KOPT-K1 (cell line): ENCODE measurements at regions not wholly inside any gene's neighbourhood (a gene's known extent, or its start where the extent isn't known, plus 50 kb on each side); places are given as distances from the start of the nearest gene placed in this dataset.
"Not testable (repeated sequence)": the region's sequence is repeated elsewhere in the genome, so short reads cannot be mapped to it uniquely, and the experiment has no call there.

Source experiments
- H3K27ac ChIP-seq: fragments of 200-600 bp; sonication (generic); 2 replicates; pipeline ENCODE4 v1.5.1; 2016; ENCODE audit warnings: antibody characterized with exemption, mild to moderate bottlenecking, low read depth, low read length; ENCODE audit not compliant: poor library complexity, severe bottlenecking
- H3K36me3 ChIP-seq: fragments of 200-600 bp; sonication (generic); 2 replicates; pipeline ENCODE4 v1.5.1; 2017; ENCODE audit warnings: antibody characterized with exemption, mild to moderate bottlenecking, low read length, moderate library complexity; ENCODE audit not compliant: insufficient read depth
- H3K9me3 ChIP-seq: fragments of 200-600 bp; sonication (generic); 2 replicates; pipeline ENCODE4 v1.5.1; 2017; ENCODE audit warnings: antibody characterized with exemption, low read length, mild to moderate bottlenecking; ENCODE audit not compliant: insufficient read depth, poor library complexity, severe bottlenecking

DNA sequence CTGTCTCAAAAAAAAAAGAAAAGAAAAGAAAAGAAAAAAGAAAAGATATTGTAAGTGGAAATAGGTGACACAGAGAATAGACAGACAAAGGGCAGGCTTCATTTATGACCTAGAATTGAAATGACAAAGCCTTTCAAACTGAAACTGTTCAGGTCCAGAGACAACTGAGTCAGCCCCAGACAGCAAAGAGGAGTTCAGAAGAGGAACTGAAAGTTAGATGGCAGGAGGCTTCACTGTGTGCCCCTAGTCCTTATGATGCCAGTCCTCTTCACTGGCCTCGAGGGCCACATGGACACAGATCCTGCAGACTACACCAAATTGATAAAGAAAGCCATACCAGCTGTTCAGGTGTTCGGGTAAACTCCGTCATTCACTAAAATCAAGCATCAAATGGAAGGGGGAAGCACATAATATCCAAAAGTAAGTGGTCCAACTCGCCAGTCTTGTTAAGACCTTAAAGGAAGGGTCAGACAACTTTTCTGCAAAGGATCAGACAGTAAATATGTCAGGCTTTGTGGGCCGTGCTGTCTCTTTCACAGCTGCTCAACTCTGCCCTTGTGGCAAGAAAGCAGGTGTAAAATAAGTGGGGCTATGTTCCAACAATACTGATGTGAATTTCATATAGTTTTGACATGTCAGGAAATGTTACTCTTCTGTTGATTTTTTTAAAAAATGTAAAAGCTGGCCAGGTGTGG, 231.9 kb upstream of the MGAT5 start:
- Histone ChIP-seq H3K9me3 (no peaks in the 10 kb centered on the region), H3K27ac (no peak overlapping the region), H3K36me3 (no peaks in the 10 kb centered on the region)

GRCh38 chr2:134023854-134024253, 230.0 kb upstream of the MGAT5 start:
- no peak overlapping the region for H3K27ac ChIP-seq
- H3K36me3 ChIP-seq: no peaks in the 10 kb centered on the region
- H3K9me3 ChIP-seq: no peaks in the 10 kb centered on the region

GRCh38 chr2:134027980-134028379, 225.9 kb upstream of the MGAT5 start:
- Histone ChIP-seq H3K27ac (no peak overlapping the region), H3K36me3 (no peaks in the 10 kb centered on the region), H3K9me3 (no peaks in the 10 kb centered on the region)

GRCh38 chr2:134029418-134029817, 224.5 kb upstream of the MGAT5 start:
- no peaks in the 10 kb centered on the region for H3K36me3 ChIP-seq
- no peaks in the 10 kb centered on the region for H3K9me3 ChIP-seq
- no peak overlapping the region for H3K27ac ChIP-seq

DNA sequence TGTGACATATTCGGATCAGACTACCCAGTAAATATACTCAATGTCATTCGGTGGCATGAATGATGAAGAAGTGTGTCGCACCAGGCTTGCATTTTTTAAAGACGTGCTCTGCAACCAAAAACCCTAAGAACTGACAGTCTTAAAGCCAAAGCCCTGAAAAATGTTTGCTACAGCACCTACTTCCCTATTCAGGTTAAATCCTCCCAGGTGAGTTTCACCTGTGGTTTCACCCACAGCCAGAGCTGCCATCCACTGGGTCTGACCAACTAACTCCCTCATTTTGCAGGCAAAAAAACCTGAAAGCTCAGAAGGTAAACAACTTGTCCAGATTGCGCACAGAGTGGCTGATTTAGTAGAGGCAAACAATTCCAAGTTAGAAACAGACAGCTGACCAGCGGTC, 222.3 kb upstream of the MGAT5 start:
- Histone ChIP-seq H3K36me3 (no peaks in the 10 kb centered on the region), H3K9me3 (no peaks in the 10 kb centered on the region), H3K27ac (no peak overlapping the region)

DNA sequence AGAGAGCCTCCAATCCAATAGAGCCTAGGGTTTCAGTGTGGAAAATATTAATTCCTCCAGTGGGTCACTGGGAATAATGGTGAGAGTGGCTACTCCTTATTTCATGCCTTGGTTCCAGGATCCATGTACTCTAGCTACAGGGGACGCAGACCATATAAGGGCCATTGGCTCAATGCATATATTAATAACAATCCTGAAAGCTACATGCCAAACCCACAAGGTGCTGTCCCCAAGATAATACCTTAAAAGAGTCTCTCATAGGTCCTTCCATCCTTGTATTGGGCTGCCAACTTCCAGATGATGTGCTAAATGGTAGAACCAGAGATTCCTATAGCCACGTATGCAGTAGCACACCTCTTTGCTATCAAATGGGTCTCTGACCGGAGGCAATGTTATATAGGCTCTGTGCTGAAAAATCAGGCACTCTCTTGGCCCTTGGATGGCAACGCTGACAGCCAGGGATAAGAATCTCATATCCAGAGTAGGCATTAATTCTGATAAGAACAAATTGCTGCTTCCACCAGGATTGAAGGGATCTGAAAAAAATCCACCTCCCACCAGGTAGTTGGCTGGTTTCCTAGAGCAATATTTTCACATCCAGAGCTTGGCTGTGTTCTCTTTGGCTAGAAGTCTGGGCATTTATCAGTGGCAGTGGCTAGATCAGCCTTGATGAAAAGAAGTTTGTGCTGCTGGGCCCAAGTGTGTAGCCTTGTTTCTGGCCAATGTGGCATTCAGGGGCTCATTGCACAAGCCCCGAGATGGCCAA, 218.1 kb upstream of the MGAT5 start:
- H3K36me3 ChIP-seq: no peaks in the 10 kb centered on the region
- H3K9me3 ChIP-seq: no peaks in the 10 kb centered on the region
- no peak overlapping the region for H3K27ac ChIP-seq

DNA sequence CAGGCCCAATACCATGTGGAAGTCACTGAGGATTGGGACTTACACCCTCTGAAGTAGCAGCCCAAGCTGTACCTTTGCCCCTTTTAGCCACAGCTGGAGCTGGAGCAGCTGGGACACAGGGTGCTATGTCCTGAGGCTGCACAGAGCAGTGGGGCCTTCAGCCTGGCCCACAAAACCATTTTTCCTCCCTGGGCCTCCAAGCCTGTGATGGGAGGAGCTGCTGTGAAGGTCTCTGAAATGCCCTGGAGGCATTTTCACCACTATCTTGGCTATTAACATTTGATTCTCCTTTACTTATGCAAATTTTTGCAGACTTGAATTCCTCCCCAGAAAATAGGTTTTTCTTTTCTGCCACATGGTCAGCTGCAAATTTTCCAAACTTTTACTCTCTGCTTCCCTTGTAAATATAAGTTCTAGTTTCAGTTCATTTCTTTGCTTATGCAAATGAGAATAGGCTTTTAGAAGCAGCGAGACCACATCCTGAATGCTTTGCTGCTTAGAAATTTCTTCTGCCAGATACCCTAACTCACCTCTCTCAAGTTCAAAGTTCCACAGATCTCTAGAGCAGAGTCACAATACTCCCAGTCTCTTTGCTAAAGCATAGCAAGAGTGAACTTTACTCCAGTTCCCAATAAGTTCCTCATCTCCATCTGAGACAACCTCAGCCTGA, 213.8 kb upstream of the MGAT5 start:
- Histone ChIP-seq H3K36me3 (no peaks in the 10 kb centered on the region), H3K27ac (no peak overlapping the region), H3K9me3 (no peaks in the 10 kb centered on the region)

DNA sequence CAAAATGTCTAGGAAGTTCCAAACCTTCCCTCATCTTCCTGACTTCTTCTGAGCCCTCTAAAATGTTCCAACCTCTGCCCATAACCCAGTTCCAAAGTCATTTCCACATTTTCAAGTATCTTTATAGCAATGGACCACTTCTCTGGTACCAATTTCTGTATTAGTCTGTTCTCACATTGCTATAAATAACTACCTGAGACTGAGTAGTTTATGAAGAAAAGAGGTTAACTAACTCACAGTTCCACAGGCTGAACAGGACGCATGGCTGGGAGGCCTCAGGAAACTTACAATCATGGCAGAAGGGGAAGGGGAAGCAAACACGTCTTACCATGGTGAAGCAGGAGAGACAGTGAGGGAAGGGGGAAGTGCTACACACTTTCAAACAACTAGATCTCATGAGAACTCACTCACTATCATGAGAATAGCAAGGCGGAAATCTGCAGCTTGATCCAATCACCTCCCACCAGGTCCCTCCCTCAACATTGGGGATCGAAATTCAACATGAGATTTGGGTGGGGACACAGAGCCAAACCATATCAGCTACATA, 213.2 kb upstream of the MGAT5 start:
- H3K36me3 ChIP-seq, H3K9me3 ChIP-seq, H3K27ac ChIP-seq: not testable (repeated sequence)

DNA sequence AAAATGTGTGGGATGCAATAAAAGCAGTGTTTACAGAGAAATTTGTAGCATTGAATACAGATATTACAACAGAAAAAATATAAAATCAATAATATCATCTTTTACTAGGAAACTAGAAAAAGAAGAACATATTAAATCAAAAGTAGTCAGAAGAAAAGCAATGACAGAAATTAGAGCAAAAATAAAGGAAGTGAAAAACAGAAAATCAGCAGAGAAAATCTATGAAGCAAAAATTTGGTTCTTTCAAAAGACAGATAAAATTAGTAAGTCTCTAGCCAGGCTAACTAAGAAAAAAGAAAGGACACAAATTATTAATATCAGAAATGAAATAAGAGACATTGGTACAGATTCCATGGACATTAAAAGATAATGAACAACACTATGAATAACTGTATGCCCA, 212.0 kb upstream of the MGAT5 start:
- no peaks in the 10 kb centered on the region for H3K36me3 ChIP-seq
- no peaks in the 10 kb centered on the region for H3K9me3 ChIP-seq
- H3K27ac ChIP-seq: no peak overlapping the region

GRCh38 chr2:134043028-134043427, 210.8 kb upstream of the MGAT5 start:
- not testable (repeated sequence) for H3K9me3 ChIP-seq, H3K36me3 ChIP-seq, H3K27ac ChIP-seq

- no peaks in the 10 kb centered on the region for H3K9me3 ChIP-seq
- H3K36me3 ChIP-seq: no peaks in the 10 kb centered on the region
- H3K27ac ChIP-seq: no peak overlapping the region
These were observed 201.7 kb upstream of the MGAT5 start for GRCh38 chr2:134052173-134052572.

GRCh38 chr2:134056173-134056572, 197.7 kb upstream of the MGAT5 start:
- Histone ChIP-seq H3K9me3 (peaks cover 8% of the 10 kb centered on the region), H3K27ac (no peak overlapping the region), H3K36me3 (no peaks in the 10 kb centered on the region)

GRCh38 chr2:134061066-134061465, 192.8 kb upstream of the MGAT5 start:
- not testable (repeated sequence) for H3K36me3 ChIP-seq, H3K27ac ChIP-seq
- H3K9me3 ChIP-seq: peaks cover 14% of the 10 kb centered on the region

GRCh38 chr2:134062235-134062634, 191.6 kb upstream of the MGAT5 start:
- H3K27ac ChIP-seq, H3K36me3 ChIP-seq: not testable (repeated sequence)
- peaks cover 14% of the 10 kb centered on the region for H3K9me3 ChIP-seq

- H3K27ac ChIP-seq, H3K36me3 ChIP-seq: not testable (repeated sequence)
- H3K9me3 ChIP-seq: peaks cover 14% of the 10 kb centered on the region
These were observed 190.0 kb upstream of the MGAT5 start for GRCh38 chr2:134063916-134064315.
